DOHH2 (cell line): ENCODE measurements at regions not wholly inside any gene's neighbourhood (a gene's known extent, or its start where the extent isn't known, plus 50 kb on each side); places are given as distances from the start of the nearest gene placed in this dataset.

Source experiments
- H3F3A ChIP-seq: fragments of 200-600 bp; sonication (generic), shearing (Covaris generic); 2 replicates; pipeline ENCODE4 v1.6.0; 2016; ENCODE audit warnings: antibody characterized with exemption, mild to moderate bottlenecking; ENCODE audit not compliant: control insufficient read depth, insufficient read depth
- H3K27ac ChIP-seq: fragments of 200-600 bp; sonication (generic); 2 replicates; pipeline ENCODE4 v1.5.1; 2014; ENCODE audit warnings: low read depth, mild to moderate bottlenecking, low read length, moderate library complexity
- H3K27me3 ChIP-seq: fragments of 200-600 bp; sonication (generic); 2 replicates; pipeline ENCODE4 v1.6.1; 2014; ENCODE audit warnings: mild to moderate bottlenecking, low read length, mixed read lengths; ENCODE audit not compliant: control insufficient read depth
- H3K36me3 ChIP-seq: fragments of 200-600 bp; sonication (generic); 2 replicates; pipeline ENCODE4 v1.6.1; 2014; ENCODE audit warnings: mild to moderate bottlenecking, low read length, moderate library complexity, mixed read lengths; ENCODE audit not compliant: control insufficient read depth
- H3K4me1 ChIP-seq: fragments of 200-600 bp; sonication (generic); 2 replicates; pipeline ENCODE4 v1.6.1; 2014; ENCODE audit warnings: mild to moderate bottlenecking, low read length, mixed read lengths; ENCODE audit not compliant: control insufficient read depth
- H3K4me2 ChIP-seq: fragments of 200-600 bp; sonication (generic); 2 replicates; pipeline ENCODE4 v1.6.0; 2014; ENCODE audit warnings: mild to moderate bottlenecking, low read length, moderate library complexity
- H3K4me3 ChIP-seq: fragments of 200-600 bp; sonication (generic); 2 replicates; pipeline ENCODE4 v1.5.1; 2014; ENCODE audit warnings: mild to moderate bottlenecking, low read length, mixed read lengths
- H3K79me2 ChIP-seq: fragments of 200-600 bp; sonication (generic); 2 replicates; pipeline ENCODE4 v1.6.1; 2014; ENCODE audit warnings: mild to moderate bottlenecking, low read length, mixed read lengths; ENCODE audit not compliant: control insufficient read depth
- H3K9me2 ChIP-seq: fragments of 200-600 bp; sonication (generic); replicated peaks from 2 replicates; pipeline ENCODE4 v1.6.1; 2014; ENCODE audit warnings: mild to moderate bottlenecking, low read length, mixed read lengths; ENCODE audit not compliant: control insufficient read depth
- H3K9me3 ChIP-seq: fragments of 200-600 bp; sonication (generic); 2 replicates; pipeline ENCODE4 v1.6.1; 2014; ENCODE audit warnings: antibody characterized with exemption, low read length, mixed read lengths; ENCODE audit not compliant: control insufficient read depth, insufficient read depth
- H4K20me1 ChIP-seq: fragments of 200-600 bp; sonication (generic); 2 replicates; pipeline ENCODE4 v1.6.0; 2014; ENCODE audit warnings: low read depth, mild to moderate bottlenecking, antibody characterized with exemption, low read length, moderate library complexity; ENCODE audit not compliant: control insufficient read depth, insufficient read depth
- CTCF ChIP-seq: fragments of 200-600 bp; sonication (generic); IDR thresholded peaks from one replicate; pipeline ENCODE4 v1.5.1; 2014; ENCODE audit warnings: antibody characterized with exemption, mild to moderate bottlenecking, low read depth, low read length; ENCODE audit not compliant: poor library complexity, severe bottlenecking
- EZH2phosphoT487 ChIP-seq: fragments of 200-600 bp; sonication (generic); IDR thresholded peaks from 2 replicates; pipeline ENCODE4 v1.6.1; 2017; ENCODE audit warnings: borderline replicate concordance, mild to moderate bottlenecking, antibody characterized with exemption, low read length, moderate library complexity, mixed read lengths

GRCh38 chr20:55650657-55651360 is 354.5 kb downstream of the CBLN4 start:
- Histone ChIP-seq H3K9me3 (no peaks in the 10 kb centered on the region), H3K4me3 (no peak overlapping the region), H4K20me1 (no peaks in the 10 kb centered on the region), H3K36me3 (no peaks in the 10 kb centered on the region), H3K9me2 (no peaks in the 10 kb centered on the region), H3K4me1 (no peaks in the 10 kb centered on the region), H3F3A (no peaks in the 10 kb centered on the region), H3K79me2 (no peaks in the 10 kb centered on the region), H3K27ac (no peak overlapping the region), H3K4me2 (no peak overlapping the region), H3K27me3 (no peaks in the 10 kb centered on the region)
- TF ChIP-seq EZH2phosphoT487 (no peak), CTCF (no peak)

GRCh38 chr20:55649254-55649653 is 356.1 kb downstream of the CBLN4 start:
- Histone ChIP-seq H3K27ac (no peak overlapping the region), H3K79me2 (no peaks in the 10 kb centered on the region), H3K9me2 (no peaks in the 10 kb centered on the region), H3F3A (no peaks in the 10 kb centered on the region), H4K20me1 (no peaks in the 10 kb centered on the region), H3K27me3 (no peaks in the 10 kb centered on the region), H3K9me3 (no peaks in the 10 kb centered on the region), H3K36me3 (no peaks in the 10 kb centered on the region), H3K4me3 (no peak overlapping the region), H3K4me1 (no peaks in the 10 kb centered on the region), H3K4me2 (no peak overlapping the region)
- TF ChIP-seq CTCF (no peak), EZH2phosphoT487 (no peak)

- Histone ChIP-seq H3K4me2 (no peak overlapping the region), H3K9me2 (no peaks in the 10 kb centered on the region), H3K4me3 (no peak overlapping the region), H3K27ac (no peak overlapping the region), H3F3A (no peaks in the 10 kb centered on the region), H3K9me3 (no peaks in the 10 kb centered on the region), H3K36me3 (no peaks in the 10 kb centered on the region), H3K79me2 (no peaks in the 10 kb centered on the region), H3K4me1 (no peaks in the 10 kb centered on the region), H4K20me1 (no peaks in the 10 kb centered on the region), H3K27me3 (no peaks in the 10 kb centered on the region)
- no peak for TF ChIP-seq EZH2phosphoT487
- no peak for TF ChIP-seq CTCF
These were observed 358.5 kb downstream of the CBLN4 start for GRCh38 chr20:55646851-55647250.
